Right forelimb (tissue), 1 donor: ENCODE measurements at regions not wholly inside any gene's neighbourhood (a gene's known extent, or its start where the extent isn't known, plus 50 kb on each side); places are given as distances from the start of the nearest gene placed in this dataset.
"Not testable (repeated sequence)": the region's sequence is repeated elsewhere in the genome, so short reads cannot be mapped to it uniquely, and the experiment has no call there.

Experiments used
- DNase-seq: peaks from one replicate; pipeline ENCODE4 v3.0.0-alpha.2; 2018

DNA sequence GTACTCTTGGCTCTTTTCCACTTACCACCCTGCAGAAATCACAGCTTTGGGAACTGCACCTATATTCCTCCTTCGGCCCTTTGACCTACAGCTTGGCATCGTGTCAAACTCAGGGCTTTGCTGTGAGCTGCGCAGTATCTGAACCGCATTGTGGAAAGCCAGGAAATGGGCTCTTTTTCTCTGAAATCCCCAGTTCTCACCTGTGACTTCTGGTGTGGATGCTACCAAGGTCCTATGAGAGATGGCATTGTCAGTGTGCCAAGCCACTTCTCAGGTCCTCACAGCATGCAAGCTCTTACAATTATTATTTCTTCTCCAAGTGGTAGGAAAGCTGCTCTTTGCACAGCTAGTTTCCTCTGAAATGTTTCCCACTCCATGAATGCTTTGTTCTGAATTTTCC lies 450.6 kb upstream of the TBL1XR1 start:
- DNase-seq: no peak

DNA sequence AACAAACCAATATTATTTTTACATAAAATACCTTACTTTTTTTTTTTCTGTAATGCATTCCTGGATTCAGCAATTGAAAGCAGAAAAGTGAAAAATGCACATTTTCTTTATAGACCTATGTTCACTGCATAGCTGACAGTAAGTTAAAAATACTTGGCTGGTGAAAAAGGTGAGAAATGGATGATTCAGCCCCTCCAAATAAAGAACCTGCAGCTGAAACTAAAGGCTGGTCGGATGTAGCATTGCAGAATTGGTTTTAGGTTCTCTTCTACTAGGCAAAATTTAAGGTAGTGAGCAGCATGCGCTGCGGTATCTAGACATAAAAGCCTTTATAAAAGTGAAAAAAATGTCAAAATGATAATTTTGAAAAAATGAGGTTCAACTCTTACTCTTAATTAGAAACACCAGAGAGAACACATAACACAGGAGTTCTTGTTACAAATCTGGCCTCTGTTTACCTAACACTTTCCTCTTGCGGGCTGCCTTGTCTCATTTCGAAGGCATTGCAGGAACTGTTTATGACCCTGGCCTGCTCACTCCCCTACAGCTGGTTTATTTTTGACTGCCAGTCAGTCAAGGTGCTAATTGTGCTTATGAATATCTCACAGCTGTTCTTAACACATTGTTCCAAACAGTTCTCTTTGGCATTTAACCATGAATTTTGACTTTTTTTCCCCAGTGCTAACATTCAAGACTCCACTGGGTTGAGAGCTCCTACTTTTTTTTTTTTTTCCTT lies 455.4 kb upstream of the TBL1XR1 start:
- DNase-seq: no peak

DNA sequence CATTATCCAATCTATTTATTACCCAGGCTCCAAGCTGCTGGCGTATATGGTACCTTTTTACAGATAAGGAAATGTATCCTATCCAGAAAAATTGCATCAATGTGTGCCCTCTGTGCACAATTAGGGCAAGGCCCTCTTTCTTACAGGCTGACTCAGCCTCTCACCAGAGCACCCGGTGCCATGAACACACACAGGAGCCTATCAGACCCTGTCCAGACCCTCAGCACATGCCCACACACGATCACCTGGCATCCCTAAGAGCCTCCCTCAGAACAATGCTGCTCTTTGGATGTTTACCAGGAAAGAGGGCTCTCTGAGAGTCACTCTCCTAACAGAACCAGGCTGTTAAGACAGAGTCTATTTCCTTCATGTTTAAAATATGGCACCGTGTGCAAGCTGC lies 460.0 kb upstream of the TBL1XR1 start:
- DNase-seq: no peak

DNA sequence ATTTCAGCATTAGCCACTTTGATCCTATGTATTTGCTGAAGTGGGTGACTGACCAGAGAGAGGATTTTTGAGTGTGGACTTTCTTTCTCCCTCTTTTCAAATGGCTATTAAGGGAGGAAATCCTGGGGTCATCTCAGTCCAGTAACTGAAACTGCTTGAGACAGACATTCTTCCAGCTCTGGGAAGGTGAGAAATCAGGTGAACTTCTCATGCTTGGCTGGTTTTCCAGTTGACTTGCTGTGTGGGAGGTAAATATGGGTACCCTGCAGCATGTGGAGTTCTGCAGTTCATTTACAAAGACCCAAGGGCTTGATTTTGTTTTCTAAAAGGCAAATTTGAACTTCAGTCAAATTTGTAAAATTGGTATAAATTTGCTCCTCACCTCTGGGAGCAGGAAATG lies 461.1 kb upstream of the TBL1XR1 start:
- no peak for DNase-seq

DNA sequence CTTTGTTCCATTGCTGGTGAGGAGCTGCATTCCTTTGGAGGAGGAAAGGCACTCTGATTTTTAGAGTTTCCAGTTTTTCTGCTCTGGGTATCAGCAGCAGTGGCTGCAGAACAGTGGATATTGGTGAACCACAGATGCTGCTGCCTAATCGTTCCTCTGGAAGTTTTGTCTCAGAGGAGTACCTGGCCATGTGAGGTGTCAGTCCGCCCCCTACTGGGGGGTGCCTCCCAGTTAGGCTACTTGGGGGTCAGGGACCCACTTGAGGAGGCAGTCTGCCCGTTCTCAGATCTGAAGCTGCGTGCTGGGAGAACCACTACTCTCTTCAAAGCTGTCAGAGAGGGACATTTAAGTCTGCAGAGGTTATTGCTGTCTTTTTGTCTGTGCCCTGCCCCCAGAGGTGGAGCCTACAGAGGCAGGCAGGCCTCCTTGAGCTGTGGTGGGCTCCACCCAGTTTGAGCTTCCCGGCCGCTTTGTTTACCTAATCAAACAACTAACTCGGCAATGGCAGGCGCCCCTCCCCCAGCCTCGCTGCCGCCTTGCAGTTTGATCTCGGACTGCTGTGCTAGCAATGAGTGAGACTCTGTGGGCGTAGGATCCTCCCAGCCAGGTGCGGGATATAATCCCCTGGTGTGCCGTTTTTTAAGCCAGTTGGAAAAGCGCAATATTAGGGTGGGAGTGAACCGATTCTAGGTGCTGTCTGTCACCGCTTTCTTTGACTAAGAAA lies 467.3 kb upstream of the TBL1XR1 start:
- not testable (repeated sequence) for DNase-seq

DNA sequence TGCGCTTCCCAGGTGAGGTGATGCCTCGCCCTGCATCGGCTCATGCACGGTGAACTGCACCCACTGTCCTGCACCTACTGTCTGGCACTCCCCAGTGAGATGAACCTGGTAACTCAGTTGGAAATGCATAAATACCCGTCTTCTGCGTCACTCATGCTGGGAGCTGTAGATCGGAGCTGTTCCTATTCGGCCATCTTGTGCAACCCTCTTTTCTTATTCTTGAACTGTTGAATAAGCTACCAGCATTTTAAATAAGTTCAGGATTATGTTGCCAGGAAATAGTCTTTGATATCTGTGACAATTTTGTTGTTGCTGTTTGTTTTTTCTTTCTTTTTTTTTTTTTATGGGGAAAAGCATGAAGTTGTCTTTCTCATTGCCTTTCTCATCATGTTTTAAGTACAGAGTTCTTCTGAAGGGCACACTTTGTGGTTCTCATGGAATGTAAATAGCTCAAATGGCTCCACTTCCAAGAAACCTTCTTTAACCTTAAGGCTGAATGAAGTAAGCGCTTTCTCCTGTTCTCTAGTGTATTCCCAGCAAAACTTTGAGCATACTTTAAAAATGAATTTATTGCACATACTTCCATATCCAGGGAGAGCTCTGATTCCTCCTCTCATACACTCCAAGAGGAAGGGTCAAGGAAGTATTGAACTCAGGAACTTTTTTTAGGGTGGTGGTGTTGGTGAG lies 468.0 kb upstream of the TBL1XR1 start:
- DNase-seq: no peak

DNA sequence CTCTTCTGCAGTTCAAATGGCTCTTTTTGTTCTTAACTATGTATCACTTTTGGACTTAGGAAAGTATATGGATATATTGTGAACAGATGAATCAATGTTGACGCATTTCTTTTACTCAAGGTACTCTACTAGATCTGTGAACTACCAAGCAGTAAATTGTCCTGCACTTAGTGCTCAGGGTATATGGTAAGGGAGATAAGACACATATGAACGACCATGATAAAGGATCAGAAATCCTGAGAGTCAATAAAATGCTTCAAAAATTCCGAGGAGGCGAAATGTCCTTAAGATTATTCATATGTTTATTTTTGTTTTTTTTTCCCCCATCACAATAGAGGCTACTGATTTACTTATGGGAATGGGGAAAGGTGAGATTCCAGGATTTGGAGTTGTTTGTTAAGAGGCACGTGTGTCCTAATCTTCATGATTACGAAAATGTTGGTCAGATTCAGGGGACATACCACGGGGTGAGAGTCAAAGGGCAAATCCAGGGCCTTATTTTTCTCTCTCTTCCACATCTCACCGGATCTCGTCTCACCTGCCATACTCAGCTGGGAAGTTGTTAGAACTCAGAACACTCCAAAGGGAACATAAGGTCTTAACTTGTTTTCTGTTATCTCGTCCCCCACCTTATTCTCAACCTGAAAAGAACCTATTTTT lies 475.1 kb upstream of the TBL1XR1 start:
- DNase-seq: no peak

DNA sequence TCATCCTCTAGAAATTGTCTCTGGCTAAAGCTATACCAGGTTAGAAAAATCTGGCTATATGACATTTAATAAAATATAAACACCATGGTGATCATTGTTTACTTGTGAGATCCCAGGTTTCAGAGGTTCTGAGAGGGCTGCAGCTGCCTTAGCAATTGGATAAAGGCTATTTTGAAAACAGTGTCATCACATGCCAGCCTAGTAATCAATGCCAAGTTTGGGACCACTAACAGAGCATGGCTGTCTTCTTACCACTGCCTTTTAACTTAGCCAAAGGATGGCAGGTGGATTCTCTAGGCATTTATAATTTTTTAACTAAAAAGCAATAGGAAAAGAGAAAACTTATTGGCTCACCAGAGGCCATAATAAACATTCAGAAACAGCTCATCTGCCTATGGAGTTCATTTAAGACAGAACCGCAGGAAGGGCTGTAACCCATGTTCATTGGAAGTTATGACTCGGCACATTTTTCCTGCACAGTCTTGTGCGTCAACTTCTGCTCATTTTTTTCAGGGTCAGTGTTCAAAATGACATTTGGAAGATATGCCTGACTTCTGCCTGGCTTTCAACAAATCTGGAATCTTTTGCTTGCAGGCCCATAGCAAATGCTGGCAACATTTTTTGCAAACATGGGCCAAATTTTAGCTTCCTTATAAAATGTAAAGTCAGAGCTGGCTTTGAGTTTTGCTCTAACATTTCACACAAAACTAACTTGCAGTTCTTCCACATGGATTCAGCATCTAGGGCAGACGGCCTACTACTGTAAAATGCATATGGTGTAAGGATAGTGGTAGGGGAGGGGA lies 476.0 kb upstream of the TBL1XR1 start:
- peak; percentile 45 for DNase-seq

DNA sequence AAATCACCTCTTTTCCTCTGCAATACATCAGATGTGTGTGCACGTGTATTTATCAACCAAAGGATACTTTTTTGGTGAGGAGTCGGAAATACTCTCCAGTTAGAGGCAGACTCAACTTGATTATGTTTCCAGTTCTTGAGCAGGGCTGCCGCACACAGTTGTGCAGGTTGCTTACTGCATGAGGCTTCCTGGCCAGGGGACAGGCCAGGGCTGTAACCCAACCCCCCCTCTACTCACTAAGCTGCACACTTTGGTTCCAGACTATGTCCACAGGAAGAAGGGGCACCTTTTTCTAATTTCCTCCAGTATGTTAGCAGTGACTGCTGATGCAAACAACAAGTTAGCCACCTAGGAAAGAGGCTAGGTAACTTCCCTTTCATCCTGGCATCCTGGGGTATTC lies 476.9 kb upstream of the TBL1XR1 start:
- DNase-seq: no peak

DNA sequence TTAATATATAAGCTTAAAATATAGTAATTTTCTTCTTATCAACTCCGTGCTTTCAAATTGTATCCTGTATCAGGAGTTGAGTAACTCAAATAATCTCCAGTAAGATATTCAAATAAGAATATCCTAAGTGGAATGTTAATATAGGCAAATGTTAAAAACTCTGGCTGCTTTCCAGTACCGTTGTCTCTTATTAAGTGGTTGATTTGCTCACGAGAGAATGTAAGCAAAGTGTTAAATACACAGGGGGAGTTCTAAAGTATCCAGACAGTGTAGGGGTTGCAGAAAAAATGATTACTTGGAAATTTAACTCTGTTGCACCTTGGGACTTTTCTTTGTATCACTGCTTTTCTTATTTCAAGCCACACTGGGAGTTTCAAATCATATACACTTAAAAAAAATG lies 478.9 kb upstream of the TBL1XR1 start:
- no peak for DNase-seq

DNA sequence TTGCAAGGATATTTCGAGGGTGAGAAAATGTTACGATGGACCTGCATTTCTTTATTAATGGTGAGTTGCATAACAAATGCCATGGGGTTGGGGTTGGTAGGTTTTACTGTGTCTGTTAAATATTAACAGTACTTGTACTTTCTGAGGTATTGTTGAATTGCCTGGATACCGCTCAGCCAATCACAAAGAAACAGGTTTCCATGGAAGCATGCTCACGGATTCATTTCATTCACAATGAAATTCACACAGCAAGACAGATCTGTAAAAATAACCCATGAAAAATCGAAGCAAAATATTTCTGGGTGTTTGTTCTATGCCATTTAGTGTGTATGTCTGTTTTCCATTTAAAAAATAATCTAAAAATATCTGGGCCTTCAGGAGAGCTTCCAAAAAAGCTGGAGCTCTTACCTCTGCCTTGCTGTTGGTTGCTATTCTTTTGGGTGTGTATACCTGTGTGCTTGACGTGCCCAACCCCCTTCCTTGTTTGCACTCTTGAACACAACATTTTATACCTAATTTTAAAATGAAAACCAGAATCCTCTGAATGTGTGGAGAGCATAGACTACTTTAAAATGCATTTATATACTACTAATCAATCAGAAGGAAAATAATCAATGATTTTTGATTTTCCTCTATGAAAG lies 479.8 kb upstream of the TBL1XR1 start:
- DNase-seq: no peak

DNA sequence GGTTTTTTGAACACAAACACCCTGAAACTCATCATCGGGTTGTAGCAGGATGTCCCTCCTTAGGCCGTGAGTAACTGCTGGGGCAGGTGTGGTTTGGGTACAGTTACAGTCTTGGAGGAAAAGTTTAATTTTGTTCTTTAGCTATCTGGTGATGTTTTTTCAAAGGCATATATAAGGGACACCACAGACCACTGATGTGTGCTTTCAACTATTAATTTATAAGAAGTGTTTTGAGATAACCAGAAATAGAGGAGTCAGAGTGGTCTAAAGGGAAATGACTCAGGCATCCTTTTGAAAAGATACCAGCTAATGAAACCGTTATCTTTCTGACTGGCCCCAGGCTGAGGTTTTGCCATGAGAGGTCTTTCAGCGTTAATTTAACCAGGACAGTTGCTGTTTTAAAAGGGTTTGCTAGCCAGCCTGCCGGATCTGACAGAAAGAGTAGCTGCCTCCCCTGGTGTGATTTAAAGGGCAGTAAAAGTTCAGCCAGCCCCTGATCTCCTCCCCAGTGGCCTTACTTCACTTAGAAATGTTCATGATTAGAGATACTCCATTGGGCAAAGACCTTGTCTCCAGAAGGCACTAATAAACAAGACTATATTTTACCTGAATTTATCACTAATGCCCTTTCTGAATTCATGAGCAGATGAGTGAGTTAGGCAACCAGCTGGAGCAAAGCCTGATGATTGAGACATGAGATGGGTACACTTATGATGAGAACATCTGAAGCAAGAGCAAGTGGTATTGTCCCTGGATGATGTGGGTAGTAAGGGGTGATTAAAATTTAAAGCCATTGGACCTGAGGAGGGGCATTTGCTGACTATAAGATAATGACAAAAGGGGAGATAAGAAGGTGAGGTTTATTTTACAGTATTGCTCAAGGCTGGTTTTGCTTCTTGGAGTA lies 482.5 kb upstream of the TBL1XR1 start:
- DNase-seq: no peak

DNA sequence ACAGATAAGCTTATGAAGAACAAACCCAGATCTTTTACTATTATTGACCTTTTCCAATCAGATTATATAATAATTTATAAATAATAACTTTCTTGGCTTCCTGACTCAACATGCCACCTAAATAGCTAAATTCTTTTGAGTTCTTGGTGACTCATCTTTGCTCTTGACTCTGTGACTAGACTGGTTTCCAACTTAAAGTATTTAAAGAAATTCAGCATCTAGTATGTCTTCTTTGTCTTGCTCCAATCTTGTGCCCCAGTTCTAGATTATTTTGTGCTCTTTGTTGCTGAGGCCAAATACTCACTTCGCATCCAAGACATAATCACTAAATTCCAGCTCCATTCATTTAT lies 483.2 kb upstream of the TBL1XR1 start:
- no peak for DNase-seq

DNA sequence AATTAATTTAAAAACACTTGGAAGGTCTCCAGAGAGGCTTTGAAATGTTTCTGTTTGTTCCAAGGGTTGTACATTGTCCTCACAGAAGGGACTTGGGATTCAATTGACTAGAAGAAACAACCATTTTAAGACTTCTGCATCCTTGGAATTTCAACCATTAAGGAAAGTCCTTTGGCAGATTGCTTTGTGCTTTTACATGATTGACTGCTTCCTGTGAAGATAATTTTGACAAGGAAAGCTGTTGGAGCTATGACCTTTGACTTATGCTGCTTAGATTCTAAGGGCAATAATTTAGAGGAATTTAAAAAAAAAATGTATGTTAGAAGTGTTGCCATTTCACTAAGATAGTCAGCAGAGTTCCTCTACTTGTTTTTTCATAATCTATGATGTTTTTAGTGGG lies 483.9 kb upstream of the TBL1XR1 start:
- no peak for DNase-seq

DNA sequence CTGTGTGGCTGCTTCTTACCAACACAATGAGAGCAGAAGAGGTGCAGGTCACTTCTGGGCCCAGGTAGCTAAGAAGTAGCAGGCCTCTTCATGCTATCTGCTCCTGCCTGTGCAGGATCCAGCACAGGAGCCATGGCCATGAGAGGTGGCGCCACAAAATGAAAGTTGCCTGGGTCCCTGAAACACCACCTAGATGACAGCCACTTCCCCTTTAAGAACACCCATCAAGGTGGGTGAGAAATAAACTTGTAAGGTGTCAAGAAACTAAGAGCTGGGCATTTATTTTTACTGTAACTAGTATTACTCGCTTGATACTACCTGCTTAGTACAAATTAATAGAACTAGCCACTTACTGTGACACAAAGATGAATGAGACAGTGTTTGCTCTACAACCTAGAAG lies 484.6 kb upstream of the TBL1XR1 start:
- no peak for DNase-seq

DNA sequence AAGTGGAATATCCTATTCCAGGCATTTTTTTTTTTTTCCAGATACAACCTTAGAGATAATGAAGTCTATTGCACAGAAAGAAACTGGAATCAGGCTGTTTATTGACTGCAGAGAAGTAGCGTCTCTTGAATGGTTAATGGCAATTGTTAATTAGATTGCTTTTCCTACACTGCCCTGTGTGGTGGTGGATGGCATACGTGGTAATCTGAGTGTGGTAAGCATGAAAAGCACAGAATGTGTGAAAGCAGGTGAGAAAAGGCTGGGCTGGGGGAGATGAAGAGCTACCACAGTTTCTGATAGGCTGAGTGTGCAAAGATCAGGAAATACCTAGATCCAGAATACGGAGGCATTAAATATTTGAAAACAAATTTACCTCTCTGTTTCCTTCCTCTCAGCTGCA lies 486.3 kb upstream of the TBL1XR1 start:
- no peak for DNase-seq

DNA sequence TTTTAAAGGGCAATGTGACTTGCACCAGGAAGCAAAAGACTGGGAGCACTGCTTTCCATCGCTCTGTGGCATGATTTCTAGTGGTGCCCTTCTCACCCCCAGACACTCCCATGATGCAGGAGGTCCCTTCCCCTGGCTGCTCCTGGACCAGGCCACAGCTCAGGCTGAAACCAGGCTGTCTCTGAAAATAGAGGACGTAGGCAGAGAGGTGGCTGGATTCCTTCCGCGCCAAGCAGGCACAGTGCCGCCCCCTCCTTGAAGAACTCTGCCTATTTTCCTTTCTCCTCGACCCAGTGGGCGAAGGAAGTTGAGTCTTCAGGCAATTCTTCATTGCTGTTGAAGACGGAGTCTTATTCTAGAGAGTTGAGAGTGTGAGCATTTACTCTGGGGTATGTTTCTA lies 489.4 kb upstream of the TBL1XR1 start:
- no peak for DNase-seq

DNA sequence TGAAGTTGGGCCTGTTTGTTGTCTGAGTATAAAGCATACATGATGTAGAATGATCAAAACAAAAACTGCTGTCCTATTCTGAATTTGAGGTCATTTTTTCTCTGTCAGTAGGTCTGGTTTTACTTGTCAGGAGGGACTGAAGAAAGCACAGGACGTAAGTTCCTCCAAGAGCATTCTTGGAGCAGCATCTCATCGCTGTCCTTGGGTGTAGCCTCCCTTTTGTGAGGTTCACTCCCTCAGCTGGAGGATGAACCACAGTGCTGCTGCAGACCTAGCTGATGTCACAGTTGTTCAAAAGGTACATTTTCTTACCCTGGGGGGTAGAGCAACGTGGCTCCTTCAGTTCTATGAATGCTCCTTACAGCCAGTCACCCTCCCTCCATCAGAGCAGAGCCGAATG lies 490.0 kb upstream of the TBL1XR1 start:
- DNase-seq: no peak

DNA sequence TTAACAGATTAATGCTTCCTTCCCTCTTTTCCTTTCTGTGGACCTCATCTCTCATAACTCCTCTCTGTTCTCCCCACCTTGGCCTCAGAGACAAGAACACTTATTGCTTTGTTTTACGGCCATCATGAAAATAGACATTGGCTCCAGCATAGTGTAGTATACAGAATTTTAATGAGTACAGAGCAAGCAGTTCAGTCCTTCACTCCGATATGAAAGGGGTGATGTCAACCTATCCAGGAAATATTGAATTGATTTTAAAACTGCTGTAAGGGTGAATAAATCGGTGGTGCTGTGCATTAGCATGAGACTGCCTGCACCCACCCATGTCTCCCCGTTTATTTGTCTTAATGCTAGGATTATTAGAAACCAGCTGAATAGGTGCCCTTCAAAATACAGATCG lies 490.9 kb upstream of the TBL1XR1 start:
- DNase-seq: no peak

DNA sequence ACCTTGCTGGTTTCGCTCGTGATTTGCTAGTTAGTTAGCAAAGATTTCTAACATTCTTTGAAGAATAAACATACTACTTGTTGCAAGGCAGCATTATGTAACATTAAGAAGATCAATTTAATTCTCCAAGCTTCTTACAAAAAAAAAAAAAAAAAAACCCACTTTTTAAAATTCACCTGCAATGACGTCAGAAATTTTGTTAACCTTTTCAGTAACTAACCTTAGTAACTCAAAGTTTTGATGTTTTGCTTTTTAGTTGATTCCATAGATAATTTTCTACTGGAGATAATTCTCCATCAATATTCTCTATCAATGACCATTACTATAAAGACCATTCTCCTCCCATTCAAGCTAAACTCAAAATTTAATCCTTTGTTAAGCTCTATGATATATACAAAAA lies 491.8 kb upstream of the TBL1XR1 start:
- no peak for DNase-seq

DNA sequence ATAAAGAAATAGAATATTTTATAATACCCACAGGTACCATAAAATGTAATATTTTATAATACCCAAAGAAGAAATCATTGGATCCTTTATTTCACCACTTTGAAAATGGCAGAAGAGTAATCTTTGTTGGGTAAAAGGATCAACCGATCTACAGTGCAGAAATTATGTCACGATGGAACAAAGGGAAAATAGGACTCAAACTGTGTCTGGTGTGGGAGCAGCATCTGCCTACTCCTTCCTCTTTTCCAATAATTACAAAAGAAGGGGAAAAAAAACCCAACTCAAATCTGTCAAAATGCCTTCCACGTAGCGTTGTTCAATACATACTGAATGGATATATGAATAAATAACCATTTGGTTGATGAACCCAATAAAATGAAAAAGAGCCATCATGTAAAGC lies 492.6 kb upstream of the TBL1XR1 start:
- no peak for DNase-seq
